Superior temporal gyrus (tissue), 1 donor: ENCODE measurements at regions not wholly inside any gene's neighbourhood (a gene's known extent, or its start where the extent isn't known, plus 50 kb on each side); places are given as distances from the start of the nearest gene placed in this dataset.

ENCODE experiments used
- DNase-seq: peaks from one replicate; pipeline ENCODE4 v3.0.0-alpha.2; 2016; ENCODE audit errors: extremely low spot score

DNA sequence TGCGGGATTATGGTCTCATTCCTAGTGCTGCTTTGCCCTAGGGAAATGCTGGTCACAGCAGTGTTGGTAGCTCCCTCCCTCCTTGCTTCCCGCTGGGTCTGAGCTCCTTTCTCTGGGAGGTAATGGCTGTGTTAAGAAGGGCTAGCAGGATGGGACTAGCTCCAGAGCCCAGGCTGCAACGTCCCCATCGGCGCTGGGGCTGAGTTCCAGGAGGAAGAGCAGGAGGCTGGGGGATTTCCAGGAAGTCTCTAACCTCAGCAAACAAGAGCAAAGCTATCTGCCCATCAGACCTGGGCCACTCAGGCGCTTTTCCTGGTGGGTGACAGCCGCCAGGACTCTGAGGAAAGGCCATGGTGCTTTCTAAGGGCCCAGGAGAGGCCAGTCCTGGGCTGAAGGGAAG, 174.2 kb downstream of the DLL1 start:
- no peak for DNase-seq

DNA sequence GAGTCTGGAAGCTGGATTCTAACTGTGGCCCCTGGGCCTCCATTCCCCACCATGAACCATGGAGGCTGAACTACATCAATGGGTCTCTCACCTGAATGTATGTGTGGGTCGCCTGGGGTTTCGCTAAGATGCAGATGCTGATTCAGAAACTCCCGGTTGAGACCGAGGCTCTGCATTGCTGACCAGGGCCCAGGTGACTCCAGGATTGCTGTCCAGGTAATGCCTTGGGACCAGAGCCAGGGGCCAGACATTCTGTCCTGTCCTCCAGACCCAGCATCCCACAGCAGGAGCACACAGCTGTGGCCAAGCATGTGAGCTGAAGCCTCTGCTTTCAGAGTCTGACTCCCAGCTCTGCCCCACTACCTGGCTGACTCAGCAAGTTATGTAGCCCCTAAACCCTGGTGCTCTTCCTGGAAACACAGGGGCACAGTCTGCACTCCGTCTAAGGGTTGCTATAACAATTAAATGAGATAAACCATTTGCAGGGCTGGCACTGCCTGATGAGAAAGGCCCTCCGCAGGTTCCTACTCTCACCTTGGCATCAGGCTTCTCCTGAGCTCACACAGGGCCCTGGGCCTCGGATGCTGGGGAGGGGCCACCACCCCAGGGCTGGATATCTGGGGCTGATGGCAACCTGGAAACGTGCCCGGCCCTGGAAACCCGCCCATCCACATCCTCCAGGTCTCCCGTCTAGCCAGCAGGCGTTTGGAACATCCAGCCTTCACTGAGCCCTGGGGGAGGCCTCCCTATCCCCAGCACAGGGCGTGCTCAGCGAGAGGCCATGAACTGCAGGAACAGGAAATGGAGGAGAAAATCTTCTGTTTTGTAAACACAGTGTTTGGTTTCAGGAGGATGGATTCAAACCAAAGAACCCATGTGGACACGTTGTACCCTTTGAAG, 175.7 kb downstream of the DLL1 start:
- no peak for DNase-seq

DNA sequence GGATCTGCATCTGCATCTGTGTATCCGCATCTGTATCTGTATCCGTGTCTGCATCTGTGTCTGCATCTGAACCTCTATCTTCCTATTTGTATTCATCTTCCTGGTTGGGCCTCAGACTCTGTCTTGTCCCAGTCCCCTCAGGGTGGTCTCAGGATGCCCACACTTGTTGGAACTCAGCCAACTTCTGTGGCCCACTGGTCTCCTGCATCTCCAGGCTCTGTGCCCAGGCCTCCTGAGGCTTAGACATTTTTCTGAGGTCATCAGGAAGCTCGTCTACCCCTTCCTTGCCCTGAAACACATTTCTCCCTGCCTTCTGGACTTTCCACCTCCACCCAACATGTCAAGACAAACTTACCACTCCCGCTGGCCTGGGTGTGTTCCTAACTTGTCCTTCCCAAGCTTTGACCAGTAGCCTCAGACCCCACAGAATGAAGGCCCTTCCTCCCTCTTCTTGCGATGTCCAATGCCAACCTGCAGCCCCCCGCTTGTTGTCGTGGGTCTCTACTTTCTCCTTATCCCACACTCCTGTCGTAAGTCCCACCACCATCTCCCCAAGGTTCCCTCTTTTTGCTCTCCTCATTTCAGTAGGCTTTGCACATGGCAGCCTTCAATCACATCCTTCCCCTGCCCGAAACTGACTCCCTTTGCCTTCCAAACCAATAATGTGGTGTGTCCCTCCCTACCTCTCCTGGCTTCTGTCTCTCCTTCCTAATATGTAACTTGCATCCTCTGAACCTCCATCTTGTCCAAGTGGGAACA, 176.5 kb downstream of the DLL1 start:
- DNase-seq: no peak

DNA sequence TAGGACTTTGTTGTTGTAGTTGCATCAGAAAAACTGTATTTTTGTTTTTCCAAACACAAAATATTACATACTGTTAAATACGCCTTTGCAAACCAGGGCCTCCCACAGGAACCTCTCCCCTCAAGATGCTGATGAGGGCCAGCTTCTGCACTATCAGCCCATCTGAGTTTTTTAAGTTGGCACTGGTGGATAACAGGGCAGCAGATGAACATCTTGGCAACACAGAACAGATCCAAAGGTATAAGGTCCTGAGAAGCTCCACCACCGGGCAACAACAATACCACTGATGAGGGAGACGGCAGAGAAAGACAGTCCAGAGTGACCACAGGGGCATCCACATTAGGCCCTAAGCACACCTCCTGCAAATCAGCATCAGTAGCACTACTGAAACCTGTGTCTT, 177.7 kb downstream of the DLL1 start:
- DNase-seq: no peak

DNA sequence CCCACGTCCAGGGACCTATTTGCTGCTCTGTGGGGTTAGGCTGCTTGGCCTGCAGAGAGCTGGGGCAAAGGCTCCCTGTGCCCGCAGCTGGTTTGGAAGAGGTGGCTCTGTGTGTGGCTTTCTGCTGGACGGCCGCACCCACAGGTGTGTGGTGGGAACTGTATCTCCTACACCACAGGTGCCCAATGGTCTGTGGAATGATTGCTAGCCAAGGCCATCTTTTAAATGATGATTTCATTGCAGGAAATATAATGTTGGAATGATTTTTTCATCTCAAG, 178.4 kb downstream of the DLL1 start:
- DNase-seq: no peak

DNA sequence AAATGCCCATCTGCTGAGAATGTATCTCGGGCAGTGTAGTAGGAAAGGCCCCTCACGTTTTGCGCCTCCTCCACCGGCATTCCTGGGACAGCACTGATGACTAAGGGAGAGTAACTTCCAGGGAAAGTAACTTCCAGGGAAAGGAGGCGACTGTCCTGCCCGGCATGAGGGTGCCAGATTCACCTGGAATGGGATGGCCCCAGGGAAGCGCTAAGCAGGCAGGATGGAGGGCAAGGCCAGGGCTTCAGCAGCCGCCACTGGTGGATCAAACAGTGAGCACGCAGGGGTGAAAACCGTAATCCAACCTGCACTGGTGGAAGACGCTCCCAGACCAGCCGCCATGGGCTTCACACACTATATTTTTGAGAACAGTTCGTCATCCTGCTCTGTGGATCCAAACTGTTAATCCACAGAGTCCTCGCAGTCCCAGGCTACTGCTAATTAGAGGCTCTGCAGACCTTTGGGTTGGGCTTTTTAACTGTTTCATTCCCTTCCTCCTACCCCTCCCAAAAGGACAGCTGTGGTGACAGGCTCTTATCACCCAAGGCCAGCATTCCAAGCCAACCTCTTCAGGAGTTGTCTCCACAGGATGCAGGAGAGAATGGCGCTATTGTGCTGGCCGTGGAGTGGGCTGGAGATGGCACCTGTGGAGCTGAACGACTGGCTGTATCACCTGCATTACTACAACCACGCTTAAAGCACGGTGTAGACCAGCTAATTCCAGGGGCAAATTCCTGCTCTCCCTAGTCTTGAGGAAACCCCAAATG, 178.9 kb downstream of the DLL1 start:
- no peak for DNase-seq

DNA sequence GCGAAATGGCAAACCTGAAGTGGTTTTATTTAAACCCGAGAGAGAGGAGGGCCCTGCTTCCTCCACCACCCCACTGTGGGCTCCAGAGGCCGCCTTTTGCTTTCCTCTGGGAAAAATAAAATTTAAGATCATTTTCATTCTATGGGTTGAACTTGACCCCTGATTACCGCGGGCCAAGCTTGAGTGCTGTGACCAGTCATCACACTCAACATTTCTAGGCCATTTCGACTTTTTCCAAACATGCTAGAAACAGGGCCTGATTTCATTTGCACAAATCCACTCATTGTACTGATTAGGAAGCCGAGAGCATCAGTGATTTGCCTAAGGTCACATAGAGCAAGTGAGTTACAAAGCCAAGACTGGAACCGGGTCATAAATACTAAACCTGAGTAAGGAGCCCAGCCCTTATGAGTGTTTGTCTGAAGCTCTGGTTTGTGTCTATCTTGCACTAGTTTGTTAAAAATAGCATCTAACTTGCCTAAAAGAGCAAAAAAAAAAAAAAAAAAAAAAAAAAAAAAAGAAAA, 179.7 kb downstream of the DLL1 start:
- no peak for DNase-seq

DNA sequence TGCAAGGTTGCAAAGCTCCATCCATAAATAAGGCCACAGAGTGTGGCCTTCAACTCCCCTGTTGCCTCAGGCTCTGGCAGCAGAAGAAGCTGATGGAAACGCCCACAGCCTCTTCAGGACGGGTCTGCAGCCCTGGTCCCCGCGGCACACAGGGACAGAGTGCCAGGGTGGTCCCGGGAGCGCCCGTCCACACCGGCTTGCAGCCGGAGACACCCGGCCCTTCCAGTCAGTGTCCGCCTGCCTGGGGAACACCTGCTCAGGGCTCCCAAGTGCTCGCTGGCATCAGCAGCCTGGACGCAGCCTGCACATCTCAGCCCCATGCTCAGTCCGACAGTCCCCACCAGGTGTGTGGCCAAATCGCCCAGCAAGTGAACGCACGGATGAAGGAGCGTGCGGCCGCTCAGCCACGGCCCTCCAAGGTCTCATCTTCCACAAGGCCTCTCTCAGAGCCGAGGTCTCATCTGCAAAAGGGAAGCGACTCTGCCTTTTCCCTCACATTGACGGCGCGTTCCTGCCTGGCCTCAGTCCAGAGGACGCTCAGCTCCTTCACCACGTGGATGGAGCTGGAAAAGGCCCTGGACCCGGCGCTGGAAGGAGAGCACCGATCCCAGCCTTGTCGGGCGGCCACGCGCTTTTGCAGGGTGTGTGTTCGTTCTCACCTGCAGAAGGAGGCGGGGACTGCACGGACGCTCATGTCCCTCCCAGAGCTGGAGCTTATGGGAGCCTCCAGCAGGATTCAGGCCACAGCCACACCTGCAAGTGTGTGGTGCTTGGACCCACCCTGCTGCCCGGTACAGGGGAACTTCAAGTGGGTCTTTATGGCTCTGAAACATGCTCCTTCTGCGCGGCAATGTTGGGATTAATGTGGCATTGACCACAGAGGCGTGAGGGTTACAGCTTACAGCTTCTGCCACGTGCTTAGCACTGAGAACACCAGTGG, 180.4 kb downstream of the DLL1 start:
- no peak for DNase-seq

GRCh38 chr6:170108890-170109587, 181.8 kb downstream of the DLL1 start:
- DNase-seq: no peak

GRCh38 chr6:170108456-170108855, 182.4 kb downstream of the DLL1 start:
- DNase-seq: no peak

DNA sequence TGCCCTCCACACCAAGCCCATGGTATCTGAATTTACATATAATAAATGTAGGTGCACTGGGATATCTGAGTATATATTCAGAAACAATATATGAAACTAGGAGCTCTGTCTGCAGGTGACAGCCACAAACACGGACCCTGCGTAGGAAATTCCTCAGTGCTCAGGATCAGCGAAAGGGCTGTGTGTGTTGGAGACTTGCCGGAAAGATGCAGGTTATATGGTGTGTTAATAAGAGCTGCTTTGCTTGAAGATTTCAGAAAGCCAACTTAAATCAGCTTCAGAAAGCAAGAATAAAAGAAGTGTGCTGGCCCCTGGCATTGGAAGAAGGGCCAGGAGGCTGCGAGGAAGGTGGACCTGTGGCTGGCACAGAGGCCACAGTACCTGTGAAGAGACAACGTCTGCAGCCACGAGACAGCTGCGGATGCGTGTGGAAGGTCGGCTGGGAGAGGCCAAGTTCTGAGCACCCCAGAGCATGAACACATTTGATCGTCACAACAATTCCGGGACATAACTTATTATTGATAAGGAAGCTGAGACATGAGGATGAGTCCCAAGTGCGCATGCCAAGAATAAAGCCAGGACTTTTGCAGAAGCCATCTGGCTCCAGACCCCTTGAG, 183.2 kb downstream of the DLL1 start:
- DNase-seq: no peak

DNA sequence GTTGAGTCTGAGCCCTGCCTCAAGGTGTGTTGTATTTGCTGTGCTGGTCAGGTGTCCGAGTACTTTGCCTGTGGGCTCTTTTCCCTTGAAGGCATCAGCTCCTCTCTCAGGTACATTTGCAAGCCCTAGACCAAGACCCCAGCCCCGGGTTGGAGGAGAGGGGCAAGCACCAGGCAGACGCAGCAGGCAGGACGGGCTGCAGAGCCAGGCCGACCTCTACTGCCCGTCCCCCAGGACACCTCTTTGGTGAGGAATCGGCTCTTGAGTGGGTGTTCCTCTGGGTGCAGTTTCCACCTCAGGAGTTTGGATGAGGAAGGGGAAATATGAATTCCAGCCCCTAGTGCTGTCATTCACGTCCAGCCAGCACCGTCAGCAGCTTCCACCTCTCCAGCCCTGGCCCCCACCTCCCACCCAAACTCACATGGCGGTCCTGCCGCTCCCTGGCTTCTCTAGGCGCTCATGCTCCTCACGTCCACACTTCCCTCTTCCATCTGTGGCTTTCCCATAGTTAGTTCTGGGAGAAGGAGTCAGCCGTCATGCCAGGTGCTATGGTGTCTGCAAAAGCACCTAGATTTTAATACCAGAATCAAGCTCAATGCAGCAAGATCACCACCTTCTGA, 183.9 kb downstream of the DLL1 start:
- no peak for DNase-seq

- DNase-seq: no peak
Measured at GRCh38 chr6:170102582-170103481, 188.0 kb downstream of the DLL1 start.

- DNase-seq: no peak
Measured at GRCh38 chr6:170102038-170102437, 188.8 kb downstream of the DLL1 start.

DNA sequence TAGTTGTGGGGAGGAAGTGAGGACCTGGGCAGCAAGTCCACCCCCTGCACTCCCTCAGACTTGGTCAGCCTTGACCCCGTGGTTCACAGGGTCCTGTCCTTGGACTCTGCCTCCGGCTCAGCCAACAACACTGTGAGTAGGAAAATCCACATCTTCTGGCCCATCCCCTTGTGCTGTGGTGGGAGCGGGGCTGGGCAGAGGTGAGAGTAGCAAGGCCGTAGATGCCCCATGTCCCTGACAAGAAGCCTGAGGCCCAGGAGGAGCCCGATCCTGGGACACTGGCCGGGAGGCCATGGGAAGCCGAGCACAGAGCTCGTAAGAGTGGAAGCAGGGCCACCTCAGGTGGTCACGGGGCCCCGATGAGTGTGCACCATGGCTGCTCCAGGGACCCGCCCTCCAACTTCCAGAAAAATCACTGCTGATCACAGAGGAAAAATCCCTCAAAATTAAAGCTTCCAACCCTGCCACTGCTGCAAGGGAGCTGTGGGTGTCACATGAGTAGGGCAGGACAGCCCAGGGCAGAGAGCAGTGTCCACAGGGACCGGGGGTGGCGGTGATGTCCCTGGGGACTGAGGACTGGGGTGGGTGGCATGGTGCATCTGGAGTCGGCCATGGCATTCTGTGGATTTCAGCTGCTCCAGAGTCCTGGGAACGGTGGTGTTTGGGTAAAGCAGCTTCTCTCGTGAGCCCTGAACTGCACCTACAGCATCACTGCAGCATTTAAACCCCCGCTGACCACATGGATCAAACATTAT, 189.4 kb downstream of the DLL1 start:
- DNase-seq: no peak

DNA sequence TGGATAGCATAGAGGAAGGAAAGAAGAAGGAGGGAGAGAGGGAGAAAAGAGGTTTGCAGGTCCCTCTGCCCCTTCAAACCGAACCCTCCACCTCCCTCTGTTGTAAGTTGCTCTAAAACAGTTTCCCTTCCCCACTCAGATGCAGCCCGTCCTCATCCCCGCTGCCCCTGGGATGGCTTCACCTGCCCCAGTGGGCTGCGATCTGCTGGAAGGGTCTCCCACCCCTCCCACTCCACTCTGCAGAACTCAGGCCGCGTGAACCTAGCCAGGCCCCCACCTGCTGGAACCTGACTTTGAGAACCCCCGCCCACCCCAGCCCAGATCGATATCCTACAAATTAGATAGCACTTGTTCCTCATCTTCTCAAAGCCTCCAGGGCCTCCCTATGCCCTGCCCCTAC, 190.8 kb downstream of the DLL1 start:
- no peak for DNase-seq

- no peak for DNase-seq
Measured at GRCh38 chr6:170099387-170099786, 191.5 kb downstream of the DLL1 start.
